ENCODE measurements at regions not wholly inside any gene's neighbourhood (a gene's known extent, or its start where the extent isn't known, plus 50 kb on each side); places are given as distances from the start of the nearest gene placed in this dataset.

DNA sequence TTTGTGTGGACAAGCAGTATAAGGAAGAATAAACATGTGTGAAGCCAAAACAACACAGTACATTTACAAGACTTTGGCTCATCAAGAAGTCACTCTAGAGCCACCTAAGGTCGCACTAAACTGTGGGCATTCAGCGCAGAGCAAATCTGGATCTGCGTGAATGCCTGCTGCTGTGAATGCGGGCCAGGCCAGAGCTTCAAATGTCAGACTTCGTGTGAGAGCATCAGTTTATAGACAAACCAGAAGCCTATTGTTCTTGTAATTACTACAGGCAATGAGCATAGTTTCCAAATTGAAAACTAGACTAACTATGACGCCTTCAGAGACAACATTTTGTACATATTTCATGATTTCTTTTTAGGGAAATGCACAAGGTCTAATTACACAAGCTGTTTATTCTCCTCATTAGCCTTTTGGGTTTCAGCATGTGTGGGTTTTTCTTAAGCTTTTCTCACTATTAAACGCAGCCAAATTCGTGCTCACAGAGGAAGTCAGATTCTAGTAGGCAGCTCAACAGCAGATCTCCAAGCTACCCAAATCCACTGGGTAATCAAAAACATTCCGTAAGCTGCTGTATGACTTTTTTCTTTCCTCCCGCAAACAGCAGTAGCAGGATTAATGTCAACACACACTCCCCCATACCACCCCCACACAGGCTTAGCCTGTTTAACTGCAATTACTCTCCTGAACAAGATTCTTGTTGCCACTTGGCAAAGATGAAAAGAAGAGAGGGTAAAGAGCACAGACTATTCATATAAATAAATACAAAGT lies 84.5 kb upstream of the SETMAR start:
- no peak for DNase-seq
- WGBS, 2 donors, result 63 to 65% methylated on average over 10 of the region's 10 CpGs
- Histone ChIP-seq H3K4me1 (no peaks in the 10 kb centered on the region), H3K4me3 (no peak overlapping the region), H3K27me3 (no peaks in the 10 kb centered on the region), H3K9me3 (peaks cover 0 to 1% (median 0%) of the 10 kb centered on the region in 4 donors), H3K36me3 (no peaks in the 10 kb centered on the region), H3K27ac (no peak overlapping the region)
- intact Hi-C loops (cut with DNase I), result no loop called here
- TF ChIP-seq POLR2A (IDR thresholded peaks at IDR 0.05), result no peak
- no peak for TF ChIP-seq POLR2AphosphoS5 (IDR thresholded peaks at IDR 0.05)
- no peak for TF ChIP-seq CTCF (IDR thresholded peaks at IDR 0.05)
- no peak for TF ChIP-seq EP300 (IDR thresholded peaks at IDR 0.05)

DNA sequence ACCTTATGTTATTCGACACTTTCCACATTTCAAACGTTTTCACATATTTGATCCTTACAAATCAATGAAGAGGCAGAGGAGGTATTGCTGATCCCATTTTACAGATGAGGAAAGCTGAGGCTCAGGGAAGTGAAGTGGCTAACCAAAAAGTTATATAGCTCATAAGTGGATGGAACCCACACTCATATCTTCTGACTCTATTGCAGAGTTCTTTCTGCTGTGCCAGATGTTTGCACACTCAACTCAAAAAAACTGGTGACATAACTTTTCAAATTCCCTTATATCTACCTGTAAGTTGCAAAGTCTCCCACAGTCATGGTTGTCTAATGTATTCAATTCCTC lies 84.0 kb upstream of the SETMAR start:
- WGBS, 2 donors, result 34 to 55% methylated on average over 2 of the region's 2 CpGs
- Histone ChIP-seq H3K4me3 (no peak overlapping the region), H3K9me3 (peaks cover 0 to 1% (median 0%) of the 10 kb centered on the region in 4 donors), H3K27me3 (no peaks in the 10 kb centered on the region), H3K36me3 (no peaks in the 10 kb centered on the region), H3K4me1 (no peaks in the 10 kb centered on the region), H3K27ac (no peak overlapping the region)
- intact Hi-C loops (cut with DNase I), result no loop called here
- DNase-seq, result no peak
- TF ChIP-seq POLR2A (IDR thresholded peaks at IDR 0.05) (no peak), EP300 (IDR thresholded peaks at IDR 0.05) (no peak), CTCF (IDR thresholded peaks at IDR 0.05) (no peak), POLR2AphosphoS5 (IDR thresholded peaks at IDR 0.05) (no peak)

- no peak for TF ChIP-seq CTCF (IDR thresholded peaks at IDR 0.05)
- TF ChIP-seq POLR2A (IDR thresholded peaks at IDR 0.05), result no peak
- WGBS, 2 donors, result 60 to 75% methylated on average over 3 of the region's 3 CpGs
- Histone ChIP-seq H3K9me3 (peaks cover 0 to 1% (median 0%) of the 10 kb centered on the region in 4 donors), H3K27ac (no peak overlapping the region), H3K4me1 (no peaks in the 10 kb centered on the region), H3K36me3 (no peaks in the 10 kb centered on the region), H3K4me3 (no peak overlapping the region), H3K27me3 (no peaks in the 10 kb centered on the region)
- DNase-seq, result no peak
- intact Hi-C loops (cut with DNase I), result no loop called here
These were observed 83.1 kb upstream of the SETMAR start for GRCh38 chr3:4220065-4220464.

DNA sequence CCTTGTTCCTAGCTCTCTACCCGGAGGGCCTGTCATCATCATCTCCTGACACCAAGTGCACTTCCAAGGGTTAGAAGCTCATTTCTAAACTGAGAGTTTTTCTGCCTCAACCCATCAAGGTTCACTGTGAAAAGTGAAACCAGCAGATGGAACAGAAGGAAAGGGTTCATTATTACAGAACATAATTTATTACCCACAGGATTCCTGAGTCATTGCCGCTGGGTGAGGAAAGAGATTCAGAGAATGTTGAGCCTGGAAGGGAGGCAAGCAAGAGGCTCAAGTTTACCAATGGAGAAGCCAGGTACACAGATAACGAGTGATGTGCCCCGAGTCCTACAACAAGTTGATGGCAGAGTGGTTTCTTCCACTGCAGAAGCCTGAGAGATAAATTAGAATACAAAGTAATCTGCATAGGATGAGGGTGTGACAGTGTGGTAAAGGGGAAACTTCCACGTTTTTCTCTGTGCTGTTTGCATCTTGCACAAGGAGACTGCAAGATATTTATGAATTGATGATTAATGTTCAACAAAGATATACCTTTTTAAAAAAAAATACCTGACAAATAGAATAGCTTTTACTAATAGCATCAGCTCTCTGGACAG lies 80.5 kb upstream of the SETMAR start:
- H3K36me3 ChIP-seq, result no peaks in the 10 kb centered on the region
- DNase-seq, result no peak
- TF ChIP-seq POLR2AphosphoS5 (IDR thresholded peaks at IDR 0.05) (no peak), CTCF (IDR thresholded peaks at IDR 0.05) (no peak), EP300 (IDR thresholded peaks at IDR 0.05) (no peak), POLR2A (IDR thresholded peaks at IDR 0.05) (no peak)
- H3K27ac ChIP-seq, result no peak overlapping the region
- H3K9me3 ChIP-seq, result no peaks in the 10 kb centered on the region
- no peaks in the 10 kb centered on the region for H3K4me1 ChIP-seq
- H3K4me3 ChIP-seq, result no peak overlapping the region
- no peaks in the 10 kb centered on the region for H3K27me3 ChIP-seq
- intact Hi-C loops (cut with DNase I), result no loop called here
- 32 to 63% methylated on average over 5 of the region's 5 CpGs for WGBS, 2 donors
